ENCODE measurements at regions not wholly inside any gene's neighbourhood (a gene's known extent, or its start where the extent isn't known, plus 50 kb on each side); places are given as distances from the start of the nearest gene placed in this dataset.

- TF ChIP-seq ELK1 (IDR thresholded peaks at IDR 0.05; ENCODE audit: borderline replicate concordance, low read depth, low read length) (no peak), CHD1 (IDR thresholded peaks at IDR 0.05; ENCODE audit: low read depth, low read length) (no peak)
These were observed 203.9 kb upstream of the BLID start (continued) for GRCh38 chr11:122319691-122320620.

GRCh38 chr11:122319085-122319484, 203.1 kb upstream of the BLID start:
- Histone ChIP-seq H3K18ac (ENCODE audit: low read depth, low read length) (peak overlapping the region; percentile 74), H4K5ac (ENCODE audit: low read depth, low read length) (peak overlapping the region; percentile 65; the same call in 1 of the 2 replicates), H3K9me3 (ENCODE audit: control insufficient read depth, insufficient read depth, low read length) (no peaks in the 10 kb centered on the region), H2AK5ac (ENCODE audit: low read depth, low read length) (no peak overlapping the region), H3K27me3 (ENCODE audit: control insufficient read depth, insufficient read depth, low read length) (no peaks in the 10 kb centered on the region), H2BK120ac (ENCODE audit: low read depth, low read length) (no peak overlapping the region; the same call in 1 of the 2 replicates), H4K20me1 (ENCODE audit: insufficient read depth, low read length) (no peaks in the 10 kb centered on the region), H3K56ac (ENCODE audit: extremely low read depth, insufficient read depth, low read length) (no peak overlapping the region), H3K79me1 (ENCODE audit: low read depth in 1 of 2, low read length in 2 of 2) (0 out of 4 replicates have a peak, but pooled peaks cover 0 to 2% of the 10 kb centered on the region in 2 experiments), H2BK5ac (ENCODE audit: low read depth, low read length, poor library complexity, severe bottlenecking) (no peak overlapping the region), H3K9me1 (ENCODE audit: insufficient read depth, low read length) (0 out of 2 replicates have a peak, but pooled peaks cover 3% of the 10 kb centered on the region), H4K8ac (ENCODE audit: low read depth in 2 of 2, low read length in 2 of 2) (peak overlapping the region; percentile 5 to 10; a peak in 2 of 4 replicates), H3K4me3 (ENCODE audit: insufficient read depth, low read depth, low read length) (no peak overlapping the region), H4K91ac (ENCODE audit: insufficient read depth, low read depth, low read length) (0 out of 2 replicates have a peak overlapping the region, but pooled peaks have one; percentile 66), H3K36me3 (ENCODE audit: control insufficient read depth, insufficient read depth, low read length) (no peaks in the 10 kb centered on the region; the same call in 1 of the 2 replicates), H2AFZ (replicated peaks; ENCODE audit: low read length, poor library complexity) (no peak overlapping the region), H3K14ac (replicated peaks; ENCODE audit: low read depth, low read length) (peak overlapping the region; percentile 22; the same call in 1 of the 2 replicates), H3K4me1 (ENCODE audit: control insufficient read depth, insufficient read depth, low read length) (peaks cover 28% of the 10 kb centered on the region), H2BK15ac (ENCODE audit: low read depth, low read length) (peak overlapping the region; percentile 18; the same call in 1 of the 3 replicates), H3K9ac (ENCODE audit: low read depth, low read length) (peak overlapping the region; percentile 32; the same call in 1 of the 2 replicates), H3K4ac (ENCODE audit: low read depth, low read length) (peak overlapping the region; percentile 38; the same call in 1 of the 2 replicates), H3K23ac (ENCODE audit: low read depth, low read length) (no peak overlapping the region), H2AK9ac (replicated peaks; ENCODE audit: low read depth, low read length, poor library complexity) (no peak overlapping the region), H2BK20ac (ENCODE audit: low read depth, low read length) (peak overlapping the region; percentile 45; the same call in 1 of the 2 replicates), H3K4me2 (ENCODE audit: low read depth, low read length) (0 out of 2 replicates have a peak overlapping the region, but pooled peaks have one; percentile 17), H3K27ac (ENCODE audit: insufficient read depth, low read length) (no peak overlapping the region; the same call in 1 of the 2 replicates)
- DNase-seq (peak; percentile 38), ATAC-seq (ENCODE audit: low read depth) (peak; percentile 52)
- no TSS peak for BruUV-seq (replicated peaks)
- in situ Hi-C loops (cut with MboI; ENCODE audit: low sequenced_read_pairs) = no loop called here
- WGBS, 2 experiments (ENCODE audit: extremely low coverage in 2 of 2, insufficient read length in 1 of 2) = no CpG with 5 or more reads among the region's 1 CpG
- intact Hi-C loops (cut with micrococcal nuclease) = no loop called here
- ChIA-PET POLR2A (ENCODE audit: unreplicated experiment) (no interaction called here), CTCF (no interaction called here)
- dilution Hi-C loops (cut with HindIII; ENCODE audit: low sequenced_read_pairs, unreplicated experiment) = no loop called here
- no peak for TF ChIP-seq RCOR1 (IDR thresholded peaks at IDR 0.05; ENCODE audit: insufficient replicate concordance, low read length)
- TF ChIP-seq USF2 (IDR thresholded peaks at IDR 0.05; ENCODE audit: low read depth, low read length) = no peak
- TF ChIP-seq MAZ (IDR thresholded peaks at IDR 0.05; ENCODE audit: borderline replicate concordance, low read depth, low read length) = no peak
- TF ChIP-seq POLR2A (IDR thresholded peaks at IDR 0.05; ENCODE audit: low read depth, low read length) = no peak
- TF ChIP-seq CTCF (conservative IDR thresholded peaks at IDR 0.05; ENCODE audit: low read depth, low read length) = no peak
- no peak for TF ChIP-seq NFE2L2 (IDR thresholded peaks at IDR 0.05; ENCODE audit: low read depth, low read length)
- no peak for TF ChIP-seq ELK1 (IDR thresholded peaks at IDR 0.05; ENCODE audit: borderline replicate concordance, low read depth, low read length)
- TF ChIP-seq CHD1 (IDR thresholded peaks at IDR 0.05; ENCODE audit: low read depth, low read length) = no peak
